H1 (cell line): ENCODE measurements at regions not wholly inside any gene's neighbourhood (a gene's known extent, or its start where the extent isn't known, plus 50 kb on each side); places are given as distances from the start of the nearest gene placed in this dataset.
A peak's percentile ranks its signal among the peaks of the same experiment; 100 is the strongest.

Source experiments
- CTCF ChIA-PET: fragments of 300-600 bp; sonication (Branson Sonifier 250); formaldehyde crosslinking; loops from one replicate; lab custom pipeline; 2021; ENCODE audit not compliant: partially characterized antibody; lab: Charles Lee
- POLR2A ChIA-PET: fragments of 300-600 bp; sonication (Branson Sonifier 250); formaldehyde crosslinking; loops from one replicate; lab custom pipeline; 2021; ENCODE audit warnings: inconsistent platforms; ENCODE audit not compliant: partially characterized antibody; lab: Charles Lee
- DNase-seq, 2 experiments: peaks; one replicate each; pipeline versions ENCODE4 v3.0.0 to v3.0.0-alpha.2; 2010 to 2022; ENCODE audit warnings: low spot score in 2 of 2, low read depth in 1 of 2, mixed read lengths in 1 of 2
- FAIRE-seq: peaks from 2 replicates; lab custom pipeline; 2011; peaks lifted over from hg19 to GRCh38; lab: Jason Lieb, UNC
- H2AFZ ChIP-seq: 2 replicates; pipeline ENCODE4 v1.8.1; 2012; ENCODE audit warnings: low read length, inconsistent platforms
- H2AK5ac ChIP-seq: 2 replicates; pipeline ENCODE4 v1.6.1; 2013; ENCODE audit warnings: low read depth, low read length
- H2BK120ac ChIP-seq: replicated peaks from 2 replicates; pipeline ENCODE3; 2013; ENCODE audit warnings: low read depth, low read length, inconsistent platforms
- H2BK12ac ChIP-seq: 2 replicates; pipeline ENCODE4 v1.6.1; 2013; ENCODE audit warnings: low read depth, low read length
- H2BK15ac ChIP-seq: 2 replicates; pipeline ENCODE4 v1.6.1; 2013; ENCODE audit warnings: low read length
- H2BK20ac ChIP-seq: 2 replicates; pipeline ENCODE4 v1.6.1; 2013; ENCODE audit warnings: low read length
- H2BK5ac ChIP-seq: 2 replicates; pipeline ENCODE4 v1.6.1; 2013; ENCODE audit warnings: low read depth, low read length
- H3K14ac ChIP-seq: 2 replicates; pipeline ENCODE4 v1.6.1; 2013; ENCODE audit warnings: inconsistent platforms; ENCODE audit not compliant: insufficient read length
- H3K18ac ChIP-seq: 2 replicates; pipeline ENCODE4 v1.6.1; 2013; ENCODE audit warnings: low read length; ENCODE audit errors: extremely low read depth
- H3K23ac ChIP-seq: 2 replicates; pipeline ENCODE4 v1.6.1; 2013; ENCODE audit warnings: inconsistent platforms; ENCODE audit not compliant: insufficient read length
- H3K23me2 ChIP-seq: 2 replicates; pipeline ENCODE4 v1.6.1; 2013; ENCODE audit warnings: low read depth, low read length
- H3K27ac ChIP-seq: 2 replicates; pipeline ENCODE4 v1.6.1; 2011; ENCODE audit warnings: low read depth, low read length, inconsistent platforms
- H3K27me3 ChIP-seq, 4 experiments: replicated peaks in 1 of 4; 1 replicate in 1 of 4; 2 replicates in 3 of 4; pipeline versions ENCODE4 v1.6.1 to v1.8.1; 2011 to 2013; ENCODE audit warnings: low read length in 3 of 4, mild to moderate bottlenecking in 3 of 4, inconsistent platforms in 2 of 4, mixed read lengths in 2 of 4, moderate library complexity in 1 of 4; ENCODE audit not compliant: control insufficient read depth in 3 of 4, insufficient read depth in 3 of 4; ENCODE audit errors: extremely low read depth in 1 of 4
- H3K36me3 ChIP-seq, 4 experiments: 2 replicates each; pipeline versions ENCODE4 v1.6.1 to v1.8.1; 2011 to 2013; ENCODE audit warnings: mild to moderate bottlenecking in 4 of 4, low read length in 3 of 4, moderate library complexity in 2 of 4, control low read depth in 1 of 4, inconsistent platforms in 1 of 4; ENCODE audit not compliant: insufficient read depth in 4 of 4, control insufficient read depth in 2 of 4
- H3K4ac ChIP-seq: replicated peaks from 2 replicates; pipeline ENCODE3; 2013; ENCODE audit warnings: low read length, low read depth, mixed read lengths, inconsistent platforms; ENCODE audit not compliant: insufficient read length
- H3K4me1 ChIP-seq, 4 experiments: replicated peaks in 1 of 4; 1 replicate in 1 of 4; 2 replicates in 3 of 4; pipeline versions ENCODE4 v1.6.1 to v1.8.1; 2011 to 2013; ENCODE audit warnings: low read length in 3 of 4, inconsistent platforms in 2 of 4, mixed read lengths in 1 of 4; ENCODE audit not compliant: insufficient read depth in 4 of 4, control insufficient read depth in 3 of 4
- H3K4me2 ChIP-seq, 2 experiments: 2 replicates each; pipeline versions ENCODE4 v1.6.1 to v1.8.1; 2011 to 2013; ENCODE audit warnings: low read depth in 2 of 2, low read length in 2 of 2, control low read depth in 1 of 2, inconsistent platforms in 1 of 2, mild to moderate bottlenecking in 1 of 2; ENCODE audit not compliant: insufficient read depth in 1 of 2
- H3K4me3 ChIP-seq, 4 experiments: fragments of 200-600, 300-600 bp in 1 of 4; sonication (generic), shearing (Covaris generic), sonication (Bioruptor Twin) in 1 of 4; 2 replicates each; pipeline versions ENCODE4 v1.5.1 to v1.8.1; 2011 to 2016; ENCODE audit warnings: low read length in 4 of 4, low read depth in 3 of 4, control low read depth in 2 of 4, inconsistent platforms in 2 of 4, mild to moderate bottlenecking in 2 of 4, mixed read lengths in 1 of 4, moderate library complexity in 1 of 4; ENCODE audit not compliant: insufficient read depth in 2 of 4; ENCODE audit errors: extremely low read depth in 1 of 4
- H3K56ac ChIP-seq: replicated peaks from 2 replicates; pipeline ENCODE3; 2013; ENCODE audit warnings: low read depth, mild to moderate bottlenecking, mixed read lengths, low read length, inconsistent platforms; ENCODE audit not compliant: insufficient read length
- H3K79me1 ChIP-seq: 2 replicates; pipeline ENCODE4 v1.6.1; 2013; ENCODE audit warnings: low read depth, low read length, control low read depth
- H3K79me2 ChIP-seq, 2 experiments: 2 replicates each; pipeline versions ENCODE4 v1.6.1 to v1.8.1; 2012 to 2013; ENCODE audit warnings: low read length in 2 of 2, mild to moderate bottlenecking in 2 of 2, inconsistent platforms in 1 of 2; ENCODE audit not compliant: insufficient read depth in 2 of 2, control insufficient read depth in 1 of 2
- H3K9ac ChIP-seq, 4 experiments: replicated peaks in 1 of 4; 1 replicate in 1 of 4; 2 replicates in 3 of 4; pipeline versions ENCODE4 v1.6.1 to v1.8.1; 2011 to 2013; ENCODE audit warnings: low read depth in 3 of 4, low read length in 3 of 4, control low read depth in 2 of 4, mild to moderate bottlenecking in 2 of 4, moderate library complexity in 2 of 4, inconsistent platforms in 1 of 4; ENCODE audit errors: extremely low read depth in 1 of 4
- H3K9me3 ChIP-seq, 2 experiments: 2 replicates each; pipeline versions ENCODE4 v1.6.1 to v1.8.1; 2012 to 2013; ENCODE audit warnings: mild to moderate bottlenecking in 2 of 2, moderate library complexity in 2 of 2, control low read depth in 1 of 2, inconsistent platforms in 1 of 2, low read depth in 1 of 2, low read length in 1 of 2, mixed read lengths in 1 of 2; ENCODE audit not compliant: insufficient read depth in 2 of 2
- H4K20me1 ChIP-seq, 2 experiments: replicated peaks in 1 of 2; 2 replicates each; pipeline versions ENCODE3 to v1.8.1; 2011 to 2013; ENCODE audit warnings: inconsistent platforms in 2 of 2, low read length in 2 of 2, mild to moderate bottlenecking in 1 of 2; ENCODE audit not compliant: insufficient read depth in 2 of 2, control insufficient read depth in 1 of 2
- H4K5ac ChIP-seq: 2 replicates; pipeline ENCODE4 v1.6.1; 2013; ENCODE audit warnings: low read length, low read depth, mixed read lengths, inconsistent platforms; ENCODE audit not compliant: insufficient read length
- H4K8ac ChIP-seq: 2 replicates; pipeline ENCODE4 v1.8.0; 2013; ENCODE audit warnings: mild to moderate bottlenecking, moderate library complexity, low read length, inconsistent platforms; ENCODE audit not compliant: insufficient read depth; ENCODE audit errors: extremely low read depth
- H4K91ac ChIP-seq: replicated peaks from 2 replicates; pipeline ENCODE3; 2013; ENCODE audit warnings: low read length, mixed read lengths, inconsistent platforms; ENCODE audit not compliant: insufficient read length
- SIRT6 ChIP-seq: IDR thresholded peaks from one replicate; pipeline ENCODE4 v1.7.1; 2012; ENCODE audit warnings: low read length, inconsistent platforms
- WGBS, 2 experiments: shearing (Covaris generic) in 1 of 2; methylation state at CpG; one replicate each; pipeline versions ENCODE4 v1.1.6 to v1.1.7; 2013 to 2015; ENCODE audit warnings: low lambda C conversion rate in 2 of 2, mixed read lengths in 2 of 2, inconsistent platforms in 1 of 2, low coverage in 1 of 2, missing lambda C conversion rate in 1 of 2; ENCODE audit not compliant: insufficient replicate concordance in 2 of 2, insufficient coverage in 1 of 2, insufficient read length in 1 of 2; ENCODE audit errors: extremely low coverage in 1 of 2, missing lambda C conversion rate in 1 of 2; 5-methylcytosine and 5-hydroxymethylcytosine counted together

DNA sequence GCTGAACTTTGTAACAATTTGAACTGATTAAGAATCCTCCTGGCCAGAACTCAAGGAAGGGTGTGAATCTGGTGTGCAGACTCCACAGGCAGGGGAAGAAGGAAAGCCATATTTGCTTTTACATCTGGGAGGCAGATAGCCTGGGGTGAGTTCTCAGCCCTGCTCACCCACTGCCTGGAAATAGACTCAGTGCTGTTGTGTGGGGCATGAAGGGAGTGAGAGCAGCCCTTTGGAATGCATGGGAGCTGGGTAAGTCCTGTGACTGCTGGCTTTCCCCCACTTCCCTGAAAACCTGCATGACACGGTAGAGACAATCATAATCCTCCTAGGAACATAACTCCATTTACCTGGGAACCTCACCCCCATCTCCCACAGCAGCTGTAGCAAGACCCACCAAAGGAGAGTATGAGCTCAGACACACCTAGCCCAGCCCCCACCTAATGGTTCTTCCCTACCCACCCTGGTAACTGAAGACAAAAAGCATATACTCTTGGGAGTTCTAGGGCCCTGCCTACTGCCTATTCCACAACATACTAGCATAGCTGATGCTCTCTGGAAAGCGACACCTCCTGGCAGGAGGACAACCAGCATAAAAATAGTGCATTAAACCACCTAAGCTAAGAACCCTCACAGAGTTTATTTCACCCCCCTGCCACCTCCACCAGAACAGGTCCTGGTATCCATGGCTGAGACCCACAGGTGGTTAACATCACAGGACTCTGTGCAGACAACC lies 59.3 kb upstream of the UBQLN2 start:
- Histone ChIP-seq H3K4me3 (no peak overlapping the region), H3K27ac (no peak overlapping the region), H4K5ac (no peak overlapping the region), H3K14ac (no peak overlapping the region), H3K79me2 (no peaks in the 10 kb centered on the region), H3K27me3 (no peaks in the 10 kb centered on the region), H3K18ac (no peak overlapping the region), H2BK120ac (no peak overlapping the region), H3K9me3 (no peaks in the 10 kb centered on the region), H3K79me1 (no peaks in the 10 kb centered on the region), H2BK15ac (no peak overlapping the region), H3K36me3 (no peaks in the 10 kb centered on the region), H2BK5ac (no peak overlapping the region), H2AFZ (no peak overlapping the region), H3K4ac (no peak overlapping the region), H3K56ac (no peak overlapping the region), H2BK20ac (no peak overlapping the region), H3K9ac (no peak overlapping the region), H3K4me2 (no peak overlapping the region), H2AK5ac (no peak overlapping the region), H2BK12ac (no peak overlapping the region), H3K23me2 (no peaks in the 10 kb centered on the region), H4K91ac (no peak overlapping the region), H4K20me1 (no peaks in the 10 kb centered on the region), H3K23ac (no peak overlapping the region), H3K4me1 (no peaks in the 10 kb centered on the region), H4K8ac (no peak overlapping the region)
- FAIRE-seq: peak; percentile 65
- no peak for DNase-seq
- ChIA-PET CTCF (interaction anchor here (1.2 kb wide), 1 partner anchor 9 kb away, joined by 3 read pairs; no protein-coding TSS in a partner anchor), POLR2A (no interaction called here)
- 70% methylated on average over 1 of the region's 2 CpGs; no CpG with 5 or more reads in 1 of the 2 experiments for WGBS, 2 experiments
- TF ChIP-seq SIRT6: no peak
